ENCODE measurements at regions not wholly inside any gene's neighbourhood (a gene's known extent, or its start where the extent isn't known, plus 50 kb on each side); places are given as distances from the start of the nearest gene placed in this dataset.
A peak's percentile ranks its signal among the peaks of the same experiment; 100 is the strongest.

- H2AFZ ChIP-seq (ENCODE audit: low read depth, low read length, severe bottlenecking) = no peak overlapping the region
- no peak overlapping the region for H3K27ac ChIP-seq (ENCODE audit: low read depth, low read length)
- H3K4me3 ChIP-seq (ENCODE audit: insufficient read depth, low read length, poor library complexity, severe bottlenecking) = no peak overlapping the region
- no peak for TF ChIP-seq CTCF (IDR thresholded peaks at IDR 0.05; ENCODE audit: insufficient read depth, low read length, poor library complexity, severe bottlenecking)
- TF ChIP-seq EZH2phosphoT487 (conservative IDR thresholded peaks at IDR 0.05; ENCODE audit: low read length) = no peak
- H3K9me3 ChIP-seq (ENCODE audit: insufficient read depth, low read length) = no peaks in the 10 kb centered on the region
- H3K9me2 ChIP-seq (replicated peaks; ENCODE audit: insufficient read depth, low read length) = no peaks in the 10 kb centered on the region
- H3K36me3 ChIP-seq (ENCODE audit: low read length) = no peaks in the 10 kb centered on the region
- H3K27me3 ChIP-seq (ENCODE audit: low read length) = no peaks in the 10 kb centered on the region
- no peaks in the 10 kb centered on the region for H3K79me2 ChIP-seq (ENCODE audit: insufficient read depth, low read length)
- no peak overlapping the region for H3K4me2 ChIP-seq (ENCODE audit: low read depth, low read length, poor library complexity, severe bottlenecking)
- H4K20me1 ChIP-seq (ENCODE audit: low read depth, low read length) = no peaks in the 10 kb centered on the region
- no peaks in the 10 kb centered on the region for H3F3A ChIP-seq (ENCODE audit: insufficient read depth)
- no peak overlapping the region for H3K9ac ChIP-seq (ENCODE audit: low read length)
These were observed 88.6 kb downstream of the LIPG start for GRCh38 chr18:49650426-49650891.

- Histone ChIP-seq H3K27me3 (ENCODE audit: low read length) (no peaks in the 10 kb centered on the region), H4K20me1 (ENCODE audit: low read depth, low read length) (no peaks in the 10 kb centered on the region), H3K9ac (ENCODE audit: low read length) (no peak overlapping the region), H3K27ac (ENCODE audit: low read depth, low read length) (no peak overlapping the region), H3K4me2 (ENCODE audit: low read depth, low read length, poor library complexity, severe bottlenecking) (no peak overlapping the region), H3K4me3 (ENCODE audit: insufficient read depth, low read length, poor library complexity, severe bottlenecking) (no peak overlapping the region), H3F3A (ENCODE audit: insufficient read depth) (no peaks in the 10 kb centered on the region), H3K9me2 (replicated peaks; ENCODE audit: insufficient read depth, low read length) (no peaks in the 10 kb centered on the region), H3K36me3 (ENCODE audit: low read length) (no peaks in the 10 kb centered on the region), H2AFZ (ENCODE audit: low read depth, low read length, severe bottlenecking) (no peak overlapping the region), H3K79me2 (ENCODE audit: insufficient read depth, low read length) (no peaks in the 10 kb centered on the region), H3K9me3 (ENCODE audit: insufficient read depth, low read length) (no peaks in the 10 kb centered on the region)
- TF ChIP-seq CTCF (IDR thresholded peaks at IDR 0.05; ENCODE audit: insufficient read depth, low read length, poor library complexity, severe bottlenecking) (peak; percentile 35), EZH2phosphoT487 (conservative IDR thresholded peaks at IDR 0.05; ENCODE audit: low read length) (no peak)
These were observed 87.0 kb downstream of the LIPG start for GRCh38 chr18:49648811-49649210.

Data from SU-DHL-6 (cell line).